Esophagus squamous epithelium (tissue), 5 donors: ENCODE measurements at regions not wholly inside any gene's neighbourhood (a gene's known extent, or its start where the extent isn't known, plus 50 kb on each side); places are given as distances from the start of the nearest gene placed in this dataset.
A peak's percentile ranks its signal among the peaks of the same experiment; 100 is the strongest.

Experiments
- DNase-seq: peaks from one replicate; lab custom pipeline; 2025; lab: John Stamatoyannopoulos, UW
- H3K27ac ChIP-seq, 4 donors: fragments of 200-600 bp; sonication (generic); one replicate each; pipeline ENCODE4 v1.5.1; 2016 to 2019; ENCODE audit warnings: mild to moderate bottlenecking in 1 of 4
- H3K27me3 ChIP-seq, 4 donors: fragments of 200-600 bp; sonication (generic); 1 replicate in 3 of 4; 2 replicates in 1 of 4; pipeline versions ENCODE4 v1.5.1 to v1.6.0; 2017 to 2021; ENCODE audit warnings: antibody characterized with exemption in 1 of 4
- H3K36me3 ChIP-seq, 3 donors: fragments of 200-600 bp; sonication (generic); one replicate each; pipeline ENCODE4 v1.5.1; 2016 to 2019
- H3K4me1 ChIP-seq, 3 donors: fragments of 200-600 bp; sonication (generic); one replicate each; pipeline ENCODE4 v1.5.1; 2017 to 2019
- H3K4me3 ChIP-seq, 4 donors: fragments of 200-600 bp; sonication (generic); 1 replicate in 3 of 4; 2 replicates in 1 of 4; pipeline ENCODE4 v1.5.1; 2016 to 2019; ENCODE audit warnings: mild to moderate bottlenecking in 2 of 4, moderate library complexity in 1 of 4
- H3K9me3 ChIP-seq, 3 donors: fragments of 200-600 bp; sonication (generic); one replicate each; pipeline ENCODE4 v1.5.1; 2016 to 2019
- POLR2A ChIP-seq, 4 donors: fragments of 450-650 bp; IDR thresholded peaks; one replicate each; pipeline ENCODE4 v1.6.1; 2017; ENCODE audit warnings: antibody characterized with exemption in 4 of 4, mild to moderate bottlenecking in 4 of 4, moderate library complexity in 3 of 4
- WGBS, 2 donors: methylation state at CpG; one replicate each; pipeline ENCODE4 v1.1.5; 2018; 5-methylcytosine and 5-hydroxymethylcytosine counted together
- intact Hi-C: fragments of 100-400 bp; cut with DNase I; formaldehyde crosslinking; loops from one replicate; pipeline ENCODE4 v1.15.0; 2022
- TF ChIP-seq, protein P1 (sequence below), 6 experiments: fragments of 450-650 bp in 4 of 6; fragments of 200-600 bp in 2 of 6; sonication (generic) in 2 of 6; IDR thresholded peaks; one replicate each; pipeline ENCODE4 v1.5.1; 2016 to 2019; ENCODE audit warnings: antibody characterized with exemption in 6 of 6, mild to moderate bottlenecking in 4 of 6, moderate library complexity in 4 of 6
- donor health status: DM: yes; HTN: yes; CAD: no.

DNA sequence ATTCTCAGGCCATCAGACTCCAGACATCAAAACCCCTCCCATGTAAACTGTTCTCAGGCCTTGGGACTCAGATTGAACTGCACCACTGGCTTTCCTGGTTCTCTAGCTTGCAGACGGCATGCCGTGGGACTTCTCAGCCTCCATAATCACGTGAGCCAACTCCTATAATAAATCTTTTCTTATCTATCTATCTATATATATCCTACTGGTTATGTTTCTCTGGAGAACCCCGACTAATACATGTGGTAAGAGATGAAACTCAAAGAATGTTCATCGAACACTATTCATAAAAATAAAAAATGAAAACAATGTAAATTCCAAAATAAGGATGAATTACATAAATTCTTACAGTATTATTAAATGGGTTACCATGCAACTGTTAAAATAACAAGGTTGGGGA, 84.5 kb upstream of the NTRK3 start:
- Histone ChIP-seq H3K4me3 (no peak overlapping the region), H3K4me1 (no peaks in the 10 kb centered on the region), H3K9me3 (no peaks in the 10 kb centered on the region), H3K36me3 (no peaks in the 10 kb centered on the region), H3K27ac (no peak overlapping the region), H3K27me3 (no peaks in the 10 kb centered on the region)
- TF ChIP-seq, protein P1, sequence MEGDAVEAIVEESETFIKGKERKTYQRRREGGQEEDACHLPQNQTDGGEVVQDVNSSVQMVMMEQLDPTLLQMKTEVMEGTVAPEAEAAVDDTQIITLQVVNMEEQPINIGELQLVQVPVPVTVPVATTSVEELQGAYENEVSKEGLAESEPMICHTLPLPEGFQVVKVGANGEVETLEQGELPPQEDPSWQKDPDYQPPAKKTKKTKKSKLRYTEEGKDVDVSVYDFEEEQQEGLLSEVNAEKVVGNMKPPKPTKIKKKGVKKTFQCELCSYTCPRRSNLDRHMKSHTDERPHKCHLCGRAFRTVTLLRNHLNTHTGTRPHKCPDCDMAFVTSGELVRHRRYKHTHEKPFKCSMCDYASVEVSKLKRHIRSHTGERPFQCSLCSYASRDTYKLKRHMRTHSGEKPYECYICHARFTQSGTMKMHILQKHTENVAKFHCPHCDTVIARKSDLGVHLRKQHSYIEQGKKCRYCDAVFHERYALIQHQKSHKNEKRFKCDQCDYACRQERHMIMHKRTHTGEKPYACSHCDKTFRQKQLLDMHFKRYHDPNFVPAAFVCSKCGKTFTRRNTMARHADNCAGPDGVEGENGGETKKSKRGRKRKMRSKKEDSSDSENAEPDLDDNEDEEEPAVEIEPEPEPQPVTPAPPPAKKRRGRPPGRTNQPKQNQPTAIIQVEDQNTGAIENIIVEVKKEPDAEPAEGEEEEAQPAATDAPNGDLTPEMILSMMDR (IDR thresholded peaks at IDR 0.05): no peak
- TF ChIP-seq POLR2A (IDR thresholded peaks at IDR 0.05): no peak
- no peak for DNase-seq
- 68 to 71% methylated on average over 5 of the region's 5 CpGs for WGBS, 2 donors
- intact Hi-C loops: no loop called here

GRCh38 chr15:88337993-88338392, 81.5 kb upstream of the NTRK3 start:
- H3K4me1 ChIP-seq: no peaks in the 10 kb centered on the region
- H3K27me3 ChIP-seq: peaks cover 0 to 6% (median 0%) of the 10 kb centered on the region in 4 donors
- H3K27ac ChIP-seq: no peak overlapping the region
- intact Hi-C loops: no loop called here
- H3K9me3 ChIP-seq: no peaks in the 10 kb centered on the region
- TF ChIP-seq POLR2A (IDR thresholded peaks at IDR 0.05): no peak
- TF ChIP-seq, protein P1 (IDR thresholded peaks at IDR 0.05): no peak
- no peaks in the 10 kb centered on the region for H3K36me3 ChIP-seq
- 0% methylated on average over 1 of the region's 1 CpG for WGBS, 2 donors
- no peak overlapping the region for H3K4me3 ChIP-seq
- no peak for DNase-seq

DNA sequence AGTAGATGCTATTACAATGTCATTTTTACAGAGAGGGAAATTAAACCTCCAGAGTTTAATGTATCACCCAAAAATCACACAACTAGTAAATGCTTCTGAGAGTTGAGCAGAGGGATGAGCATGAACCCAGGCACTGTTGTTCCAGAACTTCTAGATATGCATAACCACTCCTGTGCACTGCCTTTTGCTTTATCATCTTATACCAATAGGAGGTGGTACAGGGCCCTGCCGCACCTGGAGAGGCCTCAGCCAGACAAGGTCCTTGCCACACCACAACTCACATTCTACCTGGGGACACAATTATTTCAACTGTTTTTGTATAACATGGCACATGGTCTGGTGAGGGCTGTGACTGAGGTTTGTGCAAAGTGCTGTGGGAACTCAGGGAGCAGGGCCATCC, 78.5 kb upstream of the NTRK3 start:
- no peaks in the 10 kb centered on the region for H3K9me3 ChIP-seq
- intact Hi-C loops: no loop called here
- no peaks in the 10 kb centered on the region for H3K36me3 ChIP-seq
- WGBS, 2 donors: 54 to 100% methylated on average over 1 of the region's 1 CpG
- TF ChIP-seq, protein P1 (IDR thresholded peaks at IDR 0.05): no peak
- TF ChIP-seq POLR2A (IDR thresholded peaks at IDR 0.05): no peak
- H3K27me3 ChIP-seq: peaks cover 0 to 6% (median 0%) of the 10 kb centered on the region in 4 donors
- no peak overlapping the region for H3K4me3 ChIP-seq
- H3K27ac ChIP-seq: no peak overlapping the region
- H3K4me1 ChIP-seq: no peaks in the 10 kb centered on the region
- no peak for DNase-seq

DNA sequence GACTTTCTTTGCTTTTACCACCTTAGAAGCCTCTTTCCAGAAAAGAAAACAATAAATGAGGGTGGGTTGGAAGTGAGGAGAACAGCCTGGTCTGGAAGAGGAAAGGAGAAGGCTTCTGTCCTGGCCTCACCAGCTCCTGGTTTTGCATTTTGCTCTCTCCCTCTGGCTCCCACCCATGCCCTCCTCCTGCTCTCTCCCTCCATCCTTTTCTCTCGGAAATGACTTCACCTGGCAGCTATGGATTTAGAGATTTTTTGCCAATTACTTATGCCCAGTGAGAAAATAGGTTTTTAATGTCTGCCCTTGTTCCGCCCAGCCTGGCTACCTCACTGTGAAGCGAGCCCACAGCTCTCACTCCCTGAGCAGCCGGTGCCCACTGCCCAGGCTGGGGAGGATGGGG, 77.9 kb upstream of the NTRK3 start:
- DNase-seq: no peak
- Histone ChIP-seq H3K27ac (no peak overlapping the region), H3K4me1 (no peaks in the 10 kb centered on the region), H3K36me3 (no peaks in the 10 kb centered on the region), H3K4me3 (no peak overlapping the region), H3K27me3 (peaks cover 0 to 6% (median 0%) of the 10 kb centered on the region in 4 donors), H3K9me3 (no peaks in the 10 kb centered on the region)
- intact Hi-C loops: no loop called here
- TF ChIP-seq, protein P1 (IDR thresholded peaks at IDR 0.05): no peak
- TF ChIP-seq POLR2A (IDR thresholded peaks at IDR 0.05): no peak
- WGBS, 2 donors: 39 to 50% methylated on average over 4 of the region's 4 CpGs

- TF ChIP-seq POLR2A (IDR thresholded peaks at IDR 0.05): no peak
- TF ChIP-seq, protein P1 (IDR thresholded peaks at IDR 0.05): peak in 1 of 6 experiments; percentile 6
- Histone ChIP-seq H3K36me3 (no peaks in the 10 kb centered on the region), H3K4me1 (no peaks in the 10 kb centered on the region), H3K27me3 (peaks cover 0 to 6% (median 0%) of the 10 kb centered on the region in 4 donors), H3K9me3 (no peaks in the 10 kb centered on the region), H3K27ac (no peak overlapping the region), H3K4me3 (no peak overlapping the region)
- intact Hi-C loops: no loop called here
- no peak for DNase-seq
- 7 to 26% methylated on average over 7 of the region's 8 CpGs for WGBS, 2 donors
Observed at GRCh38 chr15:88331291-88331690, 74.8 kb upstream of the NTRK3 start.
